DOHH2 (cell line): ENCODE measurements at regions not wholly inside any gene's neighbourhood (a gene's known extent, or its start where the extent isn't known, plus 50 kb on each side); places are given as distances from the start of the nearest gene placed in this dataset.

ENCODE experiments used
- H3F3A ChIP-seq: fragments of 200-600 bp; sonication (generic), shearing (Covaris generic); 2 replicates; pipeline ENCODE4 v1.6.0; 2016; ENCODE audit warnings: antibody characterized with exemption, mild to moderate bottlenecking; ENCODE audit not compliant: control insufficient read depth, insufficient read depth
- H3K27ac ChIP-seq: fragments of 200-600 bp; sonication (generic); 2 replicates; pipeline ENCODE4 v1.5.1; 2014; ENCODE audit warnings: low read depth, mild to moderate bottlenecking, low read length, moderate library complexity
- H3K27me3 ChIP-seq: fragments of 200-600 bp; sonication (generic); 2 replicates; pipeline ENCODE4 v1.6.1; 2014; ENCODE audit warnings: mild to moderate bottlenecking, low read length, mixed read lengths; ENCODE audit not compliant: control insufficient read depth
- H3K36me3 ChIP-seq: fragments of 200-600 bp; sonication (generic); 2 replicates; pipeline ENCODE4 v1.6.1; 2014; ENCODE audit warnings: mild to moderate bottlenecking, low read length, moderate library complexity, mixed read lengths; ENCODE audit not compliant: control insufficient read depth
- H3K4me1 ChIP-seq: fragments of 200-600 bp; sonication (generic); 2 replicates; pipeline ENCODE4 v1.6.1; 2014; ENCODE audit warnings: mild to moderate bottlenecking, low read length, mixed read lengths; ENCODE audit not compliant: control insufficient read depth
- H3K4me2 ChIP-seq: fragments of 200-600 bp; sonication (generic); 2 replicates; pipeline ENCODE4 v1.6.0; 2014; ENCODE audit warnings: mild to moderate bottlenecking, low read length, moderate library complexity
- H3K4me3 ChIP-seq: fragments of 200-600 bp; sonication (generic); 2 replicates; pipeline ENCODE4 v1.5.1; 2014; ENCODE audit warnings: mild to moderate bottlenecking, low read length, mixed read lengths
- H3K79me2 ChIP-seq: fragments of 200-600 bp; sonication (generic); 2 replicates; pipeline ENCODE4 v1.6.1; 2014; ENCODE audit warnings: mild to moderate bottlenecking, low read length, mixed read lengths; ENCODE audit not compliant: control insufficient read depth
- H3K9me2 ChIP-seq: fragments of 200-600 bp; sonication (generic); replicated peaks from 2 replicates; pipeline ENCODE4 v1.6.1; 2014; ENCODE audit warnings: mild to moderate bottlenecking, low read length, mixed read lengths; ENCODE audit not compliant: control insufficient read depth
- H3K9me3 ChIP-seq: fragments of 200-600 bp; sonication (generic); 2 replicates; pipeline ENCODE4 v1.6.1; 2014; ENCODE audit warnings: antibody characterized with exemption, low read length, mixed read lengths; ENCODE audit not compliant: control insufficient read depth, insufficient read depth
- H4K20me1 ChIP-seq: fragments of 200-600 bp; sonication (generic); 2 replicates; pipeline ENCODE4 v1.6.0; 2014; ENCODE audit warnings: low read depth, mild to moderate bottlenecking, antibody characterized with exemption, low read length, moderate library complexity; ENCODE audit not compliant: control insufficient read depth, insufficient read depth
- CTCF ChIP-seq: fragments of 200-600 bp; sonication (generic); IDR thresholded peaks from one replicate; pipeline ENCODE4 v1.5.1; 2014; ENCODE audit warnings: antibody characterized with exemption, mild to moderate bottlenecking, low read depth, low read length; ENCODE audit not compliant: poor library complexity, severe bottlenecking
- EZH2phosphoT487 ChIP-seq: fragments of 200-600 bp; sonication (generic); IDR thresholded peaks from 2 replicates; pipeline ENCODE4 v1.6.1; 2017; ENCODE audit warnings: borderline replicate concordance, mild to moderate bottlenecking, antibody characterized with exemption, low read length, moderate library complexity, mixed read lengths

DNA sequence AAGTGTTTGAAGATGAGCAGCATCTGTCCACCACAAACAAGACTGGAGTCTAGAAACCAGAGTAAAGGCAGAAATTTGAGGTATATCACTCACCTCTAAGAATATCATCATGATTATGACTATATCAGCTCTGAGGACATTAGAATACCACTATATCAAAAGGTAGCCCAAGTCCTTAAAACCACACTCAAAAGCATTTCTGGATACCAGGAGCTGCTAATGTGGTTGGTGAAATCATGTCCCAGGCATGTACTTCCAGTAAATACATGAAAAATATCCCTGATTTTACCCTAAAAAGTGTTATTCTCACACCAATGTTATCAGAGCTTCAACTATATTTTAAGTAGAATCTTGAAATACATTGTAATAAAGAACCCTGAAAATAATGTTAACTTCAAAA is 136.3 kb upstream of the SMAD1 start:
- no peaks in the 10 kb centered on the region for H3K9me2 ChIP-seq
- no peak overlapping the region for H3K4me3 ChIP-seq
- H3K36me3 ChIP-seq = no peaks in the 10 kb centered on the region
- no peaks in the 10 kb centered on the region for H3F3A ChIP-seq
- H3K9me3 ChIP-seq = no peaks in the 10 kb centered on the region
- H3K27ac ChIP-seq = no peak overlapping the region
- no peaks in the 10 kb centered on the region for H3K4me1 ChIP-seq
- H4K20me1 ChIP-seq = no peaks in the 10 kb centered on the region
- H3K4me2 ChIP-seq = no peak overlapping the region
- H3K27me3 ChIP-seq = no peaks in the 10 kb centered on the region
- no peaks in the 10 kb centered on the region for H3K79me2 ChIP-seq
- no peak for TF ChIP-seq CTCF

DNA sequence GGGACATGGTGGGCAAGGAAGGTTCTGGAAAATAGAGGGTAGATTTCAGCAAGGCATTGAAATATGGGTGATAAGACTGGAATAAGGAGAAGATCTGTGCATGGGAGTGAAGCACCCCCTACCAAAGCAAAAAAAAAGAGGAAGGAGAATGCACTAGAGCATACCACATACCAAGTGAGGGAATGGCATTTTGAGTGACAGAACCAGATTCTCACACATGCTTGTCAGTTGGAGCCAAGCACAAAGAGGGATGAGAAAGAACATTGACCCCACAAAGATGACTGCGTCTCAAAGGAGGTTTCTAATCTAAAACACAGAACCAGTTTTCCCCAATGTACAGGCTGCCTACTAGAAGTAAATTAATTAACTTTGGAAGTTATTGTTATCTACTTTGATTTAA is 140.3 kb upstream of the SMAD1 start:
- no peaks in the 10 kb centered on the region for H3K4me1 ChIP-seq
- no peaks in the 10 kb centered on the region for H3K9me3 ChIP-seq
- no peaks in the 10 kb centered on the region for H3K79me2 ChIP-seq
- no peak overlapping the region for H3K4me3 ChIP-seq
- no peaks in the 10 kb centered on the region for H3K9me2 ChIP-seq
- no peaks in the 10 kb centered on the region for H4K20me1 ChIP-seq
- H3K27ac ChIP-seq = no peak overlapping the region
- TF ChIP-seq CTCF (no peak), EZH2phosphoT487 (no peak)
- H3K36me3 ChIP-seq = no peaks in the 10 kb centered on the region
- no peaks in the 10 kb centered on the region for H3F3A ChIP-seq
- no peak overlapping the region for H3K4me2 ChIP-seq
- no peaks in the 10 kb centered on the region for H3K27me3 ChIP-seq

GRCh38 chr4:145340071-145340675 is 141.5 kb upstream of the SMAD1 start:
- Histone ChIP-seq H3K4me3 (no peak overlapping the region), H3K9me2 (no peaks in the 10 kb centered on the region), H3K27ac (no peak overlapping the region)

More at GRCh38 chr4:145340071-145340675, 141.5 kb upstream of the SMAD1 start:
- H3K27me3 ChIP-seq = no peaks in the 10 kb centered on the region
- H3K4me2 ChIP-seq = no peak overlapping the region
- TF ChIP-seq CTCF = no peak
- TF ChIP-seq EZH2phosphoT487 = no peak
- H3K36me3 ChIP-seq = no peaks in the 10 kb centered on the region
- H4K20me1 ChIP-seq = no peaks in the 10 kb centered on the region
- no peaks in the 10 kb centered on the region for H3F3A ChIP-seq
- H3K4me1 ChIP-seq = no peaks in the 10 kb centered on the region
- H3K79me2 ChIP-seq = no peaks in the 10 kb centered on the region
- no peaks in the 10 kb centered on the region for H3K9me3 ChIP-seq
